ENCODE measurements at regions not wholly inside any gene's neighbourhood (a gene's known extent, or its start where the extent isn't known, plus 50 kb on each side); places are given as distances from the start of the nearest gene placed in this dataset.

- no peak for TF ChIP-seq SIN3A (IDR thresholded peaks at IDR 0.05; ENCODE audit: borderline replicate concordance, insufficient read depth, low read length)
- TF ChIP-seq REST (IDR thresholded peaks at IDR 0.05; ENCODE audit: insufficient read depth in 1 of 2, low read depth in 2 of 2, low read length in 2 of 2): no peak
Measured at GRCh38 chr3:139260793-139261736, 82.8 kb upstream of the MRPS22 start.
